Inferior parietal cortex (tissue), 1 donor: ENCODE measurements at regions not wholly inside any gene's neighbourhood (a gene's known extent, or its start where the extent isn't known, plus 50 kb on each side); places are given as distances from the start of the nearest gene placed in this dataset.
"Not testable (repeated sequence)": the region's sequence is repeated elsewhere in the genome, so short reads cannot be mapped to it uniquely, and the experiment has no call there.

Experiments used
- DNase-seq: peaks from one replicate; pipeline ENCODE4 v3.0.0-alpha.2; 2016; ENCODE audit errors: extremely low spot score

GRCh38 chr10:59454171-59454919, 92.0 kb upstream of the FAM13C start:
- DNase-seq, result no peak

GRCh38 chr10:59448616-59449015, 86.3 kb upstream of the FAM13C start:
- no peak for DNase-seq

GRCh38 chr10:59435707-59436106, 73.4 kb upstream of the FAM13C start:
- no peak for DNase-seq

GRCh38 chr10:59434463-59435321, 72.3 kb upstream of the FAM13C start:
- no peak for DNase-seq

GRCh38 chr10:59433720-59434428, 71.5 kb upstream of the FAM13C start:
- DNase-seq, result no peak

- DNase-seq, result no peak
These were observed 70.0 kb upstream of the FAM13C start for GRCh38 chr10:59432207-59432900.

- not testable (repeated sequence) for DNase-seq
These were observed 51.4 kb upstream of the FAM13C start for GRCh38 chr10:59413795-59414194.
